ENCODE measurements at regions not wholly inside any gene's neighbourhood (a gene's known extent, or its start where the extent isn't known, plus 50 kb on each side); places are given as distances from the start of the nearest gene placed in this dataset.

GRCh38 chr1:235054936-235055335 is 73.7 kb downstream of the TOMM20 start:
- no peak for ATAC-seq
- intact Hi-C loops (cut with DNase I): no loop called here
- Histone ChIP-seq H3K4me3 (no peak overlapping the region), H3K27me3 (no peaks in the 10 kb centered on the region), H3K4me1 (peaks cover 0 to 25% (median 13%) of the 10 kb centered on the region in 9 donors), H3K36me3 (no peaks in the 10 kb centered on the region), H3K27ac (no peak overlapping the region), H3K9me3 (no peaks in the 10 kb centered on the region)
- WGBS, 2 donors: 72 to 77% methylated on average over 13 of the region's 13 CpGs
- TF ChIP-seq, protein P1, sequence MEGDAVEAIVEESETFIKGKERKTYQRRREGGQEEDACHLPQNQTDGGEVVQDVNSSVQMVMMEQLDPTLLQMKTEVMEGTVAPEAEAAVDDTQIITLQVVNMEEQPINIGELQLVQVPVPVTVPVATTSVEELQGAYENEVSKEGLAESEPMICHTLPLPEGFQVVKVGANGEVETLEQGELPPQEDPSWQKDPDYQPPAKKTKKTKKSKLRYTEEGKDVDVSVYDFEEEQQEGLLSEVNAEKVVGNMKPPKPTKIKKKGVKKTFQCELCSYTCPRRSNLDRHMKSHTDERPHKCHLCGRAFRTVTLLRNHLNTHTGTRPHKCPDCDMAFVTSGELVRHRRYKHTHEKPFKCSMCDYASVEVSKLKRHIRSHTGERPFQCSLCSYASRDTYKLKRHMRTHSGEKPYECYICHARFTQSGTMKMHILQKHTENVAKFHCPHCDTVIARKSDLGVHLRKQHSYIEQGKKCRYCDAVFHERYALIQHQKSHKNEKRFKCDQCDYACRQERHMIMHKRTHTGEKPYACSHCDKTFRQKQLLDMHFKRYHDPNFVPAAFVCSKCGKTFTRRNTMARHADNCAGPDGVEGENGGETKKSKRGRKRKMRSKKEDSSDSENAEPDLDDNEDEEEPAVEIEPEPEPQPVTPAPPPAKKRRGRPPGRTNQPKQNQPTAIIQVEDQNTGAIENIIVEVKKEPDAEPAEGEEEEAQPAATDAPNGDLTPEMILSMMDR (IDR thresholded peaks at IDR 0.05): peak in 1 of 9 donors; percentile 19
- no peak for DNase-seq

DNA sequence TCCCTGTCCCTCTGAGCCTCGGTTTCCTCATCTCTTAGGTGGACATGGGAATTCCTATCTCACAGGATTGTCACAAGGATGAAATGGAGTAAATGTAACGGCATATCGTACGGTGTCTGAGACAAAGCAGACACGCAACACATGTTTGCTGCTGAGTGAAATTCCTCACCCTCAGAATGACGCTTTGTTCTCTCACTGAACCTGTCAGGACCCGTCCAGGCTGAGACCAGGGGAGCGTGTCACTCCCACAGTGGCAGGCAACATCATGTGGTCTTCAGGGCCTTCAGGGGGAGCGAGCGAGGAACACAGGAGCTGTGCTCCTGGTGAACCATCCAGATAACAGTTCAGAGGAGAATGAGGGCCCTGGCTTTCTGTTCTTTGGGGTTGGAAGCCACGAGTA is 74.2 kb downstream of the TOMM20 start:
- H3K27ac ChIP-seq: no peak overlapping the region
- 97 to 98% methylated on average over 11 of the region's 11 CpGs for WGBS, 2 donors
- TF ChIP-seq, protein P1 (IDR thresholded peaks at IDR 0.05): no peak

GRCh38 chr1:235052067-235053008 is 76.3 kb downstream of the TOMM20 start:
- TF ChIP-seq, protein P1 (IDR thresholded peaks at IDR 0.05): no peak
- no peak for DNase-seq
- peak overlapping the region in 5 of 10 donors; percentile 4 to 92 (median 31) for H3K27ac ChIP-seq

More for the DNA sequence above, 74.2 kb downstream of the TOMM20 start:
- ATAC-seq (no peak), DNase-seq (no peak)
- H3K4me3 ChIP-seq: no peak overlapping the region
- intact Hi-C loops (cut with DNase I): no loop called here
- no peaks in the 10 kb centered on the region for H3K9me3 ChIP-seq
- no peaks in the 10 kb centered on the region for H3K36me3 ChIP-seq
- peaks cover 0 to 25% (median 16%) of the 10 kb centered on the region in 9 donors for H3K4me1 ChIP-seq
- H3K27me3 ChIP-seq: no peaks in the 10 kb centered on the region

GRCh38 chr1:235051521-235051920 is 77.1 kb downstream of the TOMM20 start:
- Histone ChIP-seq H3K27ac (peak overlapping the region in 6 of 10 donors; percentile 4 to 92 (median 56)), H3K27me3 (no peaks in the 10 kb centered on the region), H3K4me3 (no peak overlapping the region), H3K4me1 (peaks cover 5 to 54% (median 38%) of the 10 kb centered on the region in 9 donors), H3K36me3 (no peaks in the 10 kb centered on the region), H3K9me3 (no peaks in the 10 kb centered on the region)
- intact Hi-C loops (cut with DNase I): no loop called here
- TF ChIP-seq, protein P1 (IDR thresholded peaks at IDR 0.05): no peak
- no peak for ATAC-seq
- 48% methylated on average over 3 of the region's 3 CpGs for WGBS, 2 donors
- no peak for DNase-seq

More at GRCh38 chr1:235052067-235053008, 76.3 kb downstream of the TOMM20 start:
- WGBS, 2 donors: 86 to 91% methylated on average over 12 of the region's 12 CpGs
- Histone ChIP-seq H3K36me3 (no peaks in the 10 kb centered on the region), H3K4me1 (peaks cover 3 to 45% (median 30%) of the 10 kb centered on the region in 9 donors), H3K9me3 (no peaks in the 10 kb centered on the region), H3K27me3 (no peaks in the 10 kb centered on the region), H3K4me3 (no peak overlapping the region)
- ATAC-seq: no peak
- intact Hi-C loops (cut with DNase I): no loop called here

Measured in heart right ventricle (tissue), 16 donors.